Body of pancreas (tissue), 4 donors: ENCODE measurements at regions not wholly inside any gene's neighbourhood (a gene's known extent, or its start where the extent isn't known, plus 50 kb on each side); places are given as distances from the start of the nearest gene placed in this dataset.
A peak's percentile ranks its signal among the peaks of the same experiment; 100 is the strongest.
"Not testable (repeated sequence)": the region's sequence is repeated elsewhere in the genome, so short reads cannot be mapped to it uniquely, and the experiment has no call there.

Experiments
- ATAC-seq: fragments of 150-250 bp; one replicate; pipeline ENCODE4 v1.9.1; 2016
- DNase-seq, 4 donors: peaks; one replicate each; pipeline ENCODE4 v3.0.0-alpha.2; 2019
- H3K27ac ChIP-seq, 4 donors: fragments of 200-600 bp; sonication (generic); 1 replicate in 3 of 4; 2 replicates in 1 of 4; pipeline versions ENCODE4 v1.5.1 to v1.6.1; 2016 to 2019; ENCODE audit warnings: mild to moderate bottlenecking in 1 of 4, mixed read lengths in 1 of 4, moderate library complexity in 1 of 4
- H3K27me3 ChIP-seq, 2 donors: fragments of 200-600 bp; sonication (generic); one replicate each; pipeline ENCODE4 v1.6.0; 2016; ENCODE audit warnings: mild to moderate bottlenecking in 1 of 2
- H3K36me3 ChIP-seq, 2 donors: fragments of 200-600 bp; sonication (generic); replicated peaks in 1 of 2; 2 replicates each; pipeline ENCODE4 v1.5.1; 2016; ENCODE audit warnings: low read depth in 2 of 2; ENCODE audit not compliant: insufficient read depth in 1 of 2
- H3K4me1 ChIP-seq: fragments of 200-600 bp; sonication (generic); one replicate; pipeline ENCODE4 v1.6.0; 2016
- H3K4me3 ChIP-seq, 2 donors: fragments of 200-600 bp; sonication (generic); 1 replicate in 1 of 2; 2 replicates in 1 of 2; pipeline ENCODE4 v1.5.1; 2016 to 2019
- H3K9me3 ChIP-seq, 3 donors: fragments of 200-600 bp; sonication (generic); 1 replicate in 2 of 3; 2 replicates in 1 of 3; pipeline ENCODE4 v1.5.1; 2016
- CTCF ChIP-seq, 7 experiments: fragments of 450-650 bp in 4 of 7; fragments of 200-600 bp in 3 of 7; sonication (generic) in 3 of 7; IDR thresholded peaks; one replicate each; pipeline ENCODE4 v1.5.1; 2016 to 2019; ENCODE audit warnings: antibody characterized with exemption in 7 of 7
- POLR2A ChIP-seq, 3 donors: fragments of 450-650 bp; IDR thresholded peaks; one replicate each; pipeline ENCODE4 v1.6.1; 2016; ENCODE audit warnings: antibody characterized with exemption in 3 of 3, mild to moderate bottlenecking in 2 of 3
- WGBS, 2 donors: methylation state at CpG; one replicate each; pipeline ENCODE4 v1.1.5; 2017; 5-methylcytosine and 5-hydroxymethylcytosine counted together
- intact Hi-C: fragments of 100-400 bp; cut with DNase I; formaldehyde crosslinking; loops from one replicate; pipeline ENCODE4 v1.15.1; 2023

- intact Hi-C loops: loop anchor here (10.0 kb wide), 2 partner anchors 251 to 481 kb away; no protein-coding TSS in a partner anchor
- H3K36me3 ChIP-seq: no peaks in the 10 kb centered on the region
- 37 to 51% methylated on average over 6 of the region's 6 CpGs for WGBS, 2 donors
- H3K4me1 ChIP-seq: no peaks in the 10 kb centered on the region
- DNase-seq (no peak), ATAC-seq (no peak)
- no peaks in the 10 kb centered on the region for H3K27me3 ChIP-seq
- H3K27ac ChIP-seq: no peak overlapping the region
- no peak for TF ChIP-seq CTCF (IDR thresholded peaks at IDR 0.05)
- TF ChIP-seq POLR2A (IDR thresholded peaks at IDR 0.05): no peak
- no peak overlapping the region for H3K4me3 ChIP-seq
- no peaks in the 10 kb centered on the region for H3K9me3 ChIP-seq
Observed at GRCh38 chr21:31586118-31586517, 73.4 kb upstream of the SOD1 start.

GRCh38 chr21:31583937-31584336 is 75.6 kb upstream of the SOD1 start:
- DNase-seq, H3K27ac ChIP-seq, H3K36me3 ChIP-seq, H3K4me3 ChIP-seq, H3K27me3 ChIP-seq, H3K9me3 ChIP-seq, ATAC-seq, H3K4me1 ChIP-seq: not testable (repeated sequence)
- intact Hi-C loops: loop anchor here (10.0 kb wide), 2 partner anchors 249 to 479 kb away; no protein-coding TSS in a partner anchor
- WGBS, 2 donors: 36 to 40% methylated on average over 6 to 9 of the region's 9 CpGs

- Histone ChIP-seq H3K27ac (no peak overlapping the region), H3K9me3 (no peaks in the 10 kb centered on the region), H3K27me3 (no peaks in the 10 kb centered on the region), H3K4me1 (no peaks in the 10 kb centered on the region), H3K4me3 (no peak overlapping the region), H3K36me3 (no peaks in the 10 kb centered on the region)
- ATAC-seq (no peak), DNase-seq (no peak)
- intact Hi-C loops: loop anchor here (10.0 kb wide), 2 partner anchors 249 to 479 kb away; no protein-coding TSS in a partner anchor
- TF ChIP-seq CTCF (IDR thresholded peaks at IDR 0.05) (no peak), POLR2A (IDR thresholded peaks at IDR 0.05) (no peak)
- WGBS, 2 donors: 59 to 60% methylated on average over 6 of the region's 6 CpGs
Observed at GRCh38 chr21:31583498-31583897, 76.0 kb upstream of the SOD1 start.

GRCh38 chr21:31580866-31581276 is 78.6 kb upstream of the SOD1 start:
- 25 to 36% methylated on average over 3 of the region's 3 CpGs for WGBS, 2 donors
- intact Hi-C loops: loop anchor here (10.0 kb wide), 2 partner anchors 246 to 476 kb away; no protein-coding TSS in a partner anchor
- Histone ChIP-seq H3K4me3 (no peak overlapping the region), H3K27me3 (no peaks in the 10 kb centered on the region), H3K27ac (no peak overlapping the region), H3K9me3 (no peaks in the 10 kb centered on the region), H3K4me1 (no peaks in the 10 kb centered on the region), H3K36me3 (no peaks in the 10 kb centered on the region)
- TF ChIP-seq POLR2A (IDR thresholded peaks at IDR 0.05) (no peak), CTCF (IDR thresholded peaks at IDR 0.05) (peak; percentile 42 to 79 (median 71))
- ATAC-seq: peak; percentile 59
- DNase-seq: peak; percentile 64 to 81 (median 72)

GRCh38 chr21:31577271-31577670 is 82.2 kb upstream of the SOD1 start:
- intact Hi-C loops: loop anchor here (5.0 kb wide), 1 partner anchor 380 kb away; no protein-coding TSS in a partner anchor
- Histone ChIP-seq H3K27ac (no peak overlapping the region), H3K4me1 (no peaks in the 10 kb centered on the region), H3K9me3 (no peaks in the 10 kb centered on the region), H3K36me3 (no peaks in the 10 kb centered on the region), H3K27me3 (no peaks in the 10 kb centered on the region), H3K4me3 (no peak overlapping the region)
- TF ChIP-seq CTCF (IDR thresholded peaks at IDR 0.05) (no peak), POLR2A (IDR thresholded peaks at IDR 0.05) (no peak)
- DNase-seq (no peak), ATAC-seq (no peak)
